ENCODE measurements at regions not wholly inside any gene's neighbourhood (a gene's known extent, or its start where the extent isn't known, plus 50 kb on each side); places are given as distances from the start of the nearest gene placed in this dataset.

- POLR2A ChIA-PET = interaction anchor here (0.7 kb wide), 1 partner anchor 138 kb away, joined by 3 read pairs; no protein-coding TSS in a partner anchor
- BruUV-seq (replicated peaks) = no TSS peak
- no peak for TF ChIP-seq CTCF (IDR thresholded peaks at IDR 0.05; ENCODE audit: unreplicated experiment)
- CTCF ChIA-PET = interaction anchor here (0.6 to 1.3 kb wide), 5 partner anchors 33 to 149 kb away, joined by 3 to 6 read pairs (median 3); no protein-coding TSS in a partner anchor
- H3K27me3 Mint-ChIP-seq (ENCODE audit: insufficient read depth, unreplicated experiment) = no peaks in the 10 kb centered on the region
- no peak overlapping the region for H3K4me3 Mint-ChIP-seq (ENCODE audit: unreplicated experiment)
- no peaks in the 10 kb centered on the region for H3K9me3 Mint-ChIP-seq (ENCODE audit: unreplicated experiment)
- no peak overlapping the region for H3K27ac Mint-ChIP-seq (ENCODE audit: low read depth, unreplicated experiment)
- intact Hi-C loops (cut with micrococcal nuclease) = no loop called here
- H3K4me1 Mint-ChIP-seq (ENCODE audit: insufficient read depth, unreplicated experiment) = peaks cover 32% of the 10 kb centered on the region
- peaks cover 35% of the 10 kb centered on the region for H3K36me3 Mint-ChIP-seq (ENCODE audit: insufficient read depth, unreplicated experiment)
- no peak for DNase-seq (ENCODE audit: unreplicated experiment)
These were observed 292.4 kb upstream of the MKLN1 start for GRCh38 chr7:131035088-131035770.

- CTCF ChIA-PET = interaction anchor here (0.6 to 4.1 kb wide), 6 partner anchors 10 to 265 kb away, joined by 3 to 72 read pairs (median 4); no protein-coding TSS in a partner anchor
These were observed 289.5 kb upstream of the MKLN1 start for GRCh38 chr7:131038153-131038552.

GRCh38 chr7:131039355-131039762 lies 288.3 kb upstream of the MKLN1 start:
- Mint-ChIP-seq H3K27me3 (ENCODE audit: insufficient read depth, unreplicated experiment) (no peaks in the 10 kb centered on the region), H3K4me1 (ENCODE audit: insufficient read depth, unreplicated experiment) (peaks cover 40% of the 10 kb centered on the region), H3K36me3 (ENCODE audit: insufficient read depth, unreplicated experiment) (peaks cover 49% of the 10 kb centered on the region), H3K27ac (ENCODE audit: low read depth, unreplicated experiment) (peak overlapping the region; percentile 78), H3K4me3 (ENCODE audit: unreplicated experiment) (peak overlapping the region; percentile 53), H3K9me3 (ENCODE audit: unreplicated experiment) (no peaks in the 10 kb centered on the region)
- no peak for DNase-seq (ENCODE audit: unreplicated experiment)
- ChIA-PET POLR2A (interaction anchor here (0.6 to 4.4 kb wide), 23 partner anchors 12 to 299 kb away, joined by 3 to 32 read pairs (median 7); no protein-coding TSS in a partner anchor), CTCF (interaction anchor here (0.6 to 4.1 kb wide), 31 partner anchors 10 to 598 kb away, joined by 3 to 72 read pairs (median 6); no protein-coding TSS in a partner anchor)
- BruUV-seq (replicated peaks) = TSS peak; percentile 13
- intact Hi-C loops (cut with micrococcal nuclease) = no loop called here
- TF ChIP-seq CTCF (IDR thresholded peaks at IDR 0.05; ENCODE audit: unreplicated experiment) = no peak

More at GRCh38 chr7:131038153-131038552, 289.5 kb upstream of the MKLN1 start:
- peak overlapping the region; percentile 78 for H3K27ac Mint-ChIP-seq (ENCODE audit: low read depth, unreplicated experiment)
- BruUV-seq (replicated peaks) = no TSS peak
- H3K4me3 Mint-ChIP-seq (ENCODE audit: unreplicated experiment) = no peak overlapping the region
- intact Hi-C loops (cut with micrococcal nuclease) = no loop called here
- DNase-seq (ENCODE audit: unreplicated experiment) = no peak
- POLR2A ChIA-PET = interaction anchor here (1.0 to 4.4 kb wide), 9 partner anchors 10 to 141 kb away, joined by 3 to 32 read pairs (median 4); no protein-coding TSS in a partner anchor
- TF ChIP-seq CTCF (IDR thresholded peaks at IDR 0.05; ENCODE audit: unreplicated experiment) = no peak
- H3K4me1 Mint-ChIP-seq (ENCODE audit: insufficient read depth, unreplicated experiment) = peaks cover 43% of the 10 kb centered on the region
- H3K36me3 Mint-ChIP-seq (ENCODE audit: insufficient read depth, unreplicated experiment) = peaks cover 49% of the 10 kb centered on the region
- no peaks in the 10 kb centered on the region for H3K9me3 Mint-ChIP-seq (ENCODE audit: unreplicated experiment)
- H3K27me3 Mint-ChIP-seq (ENCODE audit: insufficient read depth, unreplicated experiment) = no peaks in the 10 kb centered on the region

GRCh38 chr7:131039836-131040235 lies 287.8 kb upstream of the MKLN1 start:
- POLR2A ChIA-PET = interaction anchor here (0.5 to 4.4 kb wide), 33 partner anchors 12 to 264 kb away, joined by 3 to 32 read pairs (median 5); no protein-coding TSS in a partner anchor
- Mint-ChIP-seq H3K4me1 (ENCODE audit: insufficient read depth, unreplicated experiment) (peaks cover 36% of the 10 kb centered on the region), H3K36me3 (ENCODE audit: insufficient read depth, unreplicated experiment) (peaks cover 48% of the 10 kb centered on the region), H3K27ac (ENCODE audit: low read depth, unreplicated experiment) (peak overlapping the region; percentile 78), H3K27me3 (ENCODE audit: insufficient read depth, unreplicated experiment) (no peaks in the 10 kb centered on the region), H3K4me3 (ENCODE audit: unreplicated experiment) (peak overlapping the region; percentile 53), H3K9me3 (ENCODE audit: unreplicated experiment) (no peaks in the 10 kb centered on the region)
- intact Hi-C loops (cut with micrococcal nuclease) = loop anchor here (1.0 to 10.0 kb wide), 7 partner anchors 27 to 246 kb away; no protein-coding TSS in a partner anchor
- no TSS peak for BruUV-seq (replicated peaks)
- no peak for TF ChIP-seq CTCF (IDR thresholded peaks at IDR 0.05; ENCODE audit: unreplicated experiment)
- no peak for DNase-seq (ENCODE audit: unreplicated experiment)
- CTCF ChIA-PET = interaction anchor here (0.6 to 4.1 kb wide), 43 partner anchors 10 to 598 kb away, joined by 3 to 72 read pairs (median 5); no protein-coding TSS in a partner anchor
